ENCODE measurements at regions not wholly inside any gene's neighbourhood (a gene's known extent, or its start where the extent isn't known, plus 50 kb on each side); places are given as distances from the start of the nearest gene placed in this dataset.

DNA sequence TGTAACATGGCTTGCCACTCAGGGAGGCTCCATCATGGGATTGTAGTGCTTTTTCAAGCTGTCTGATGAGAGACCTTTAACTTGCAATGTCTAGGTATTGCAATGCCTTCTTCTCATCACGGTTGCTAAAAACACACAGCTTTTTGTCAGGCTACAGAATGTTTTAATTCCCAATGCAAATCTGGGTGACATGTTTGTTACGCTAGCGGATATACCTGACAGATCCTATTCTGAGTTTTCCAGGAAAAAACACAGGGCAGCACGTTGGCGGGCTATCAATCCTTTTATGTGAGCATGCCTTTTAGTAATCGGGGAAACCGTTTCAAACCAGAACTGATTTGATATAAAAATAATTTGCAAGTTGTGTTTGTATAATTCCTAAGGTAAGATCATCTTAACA lies 577.2 kb upstream of the MAP3K7 start:
- DNase-seq (no peak), ATAC-seq (ENCODE audit: low read depth) (no peak)
- Mint-ChIP-seq H3K9me3 (no peaks in the 10 kb centered on the region), H3K27me3 (no peaks in the 10 kb centered on the region), H3K4me1 (no peaks in the 10 kb centered on the region), H3K36me3 (ENCODE audit: low read depth) (no peaks in the 10 kb centered on the region), H3K4me3 (no peak overlapping the region), H3K27ac (no peak overlapping the region)
- POLR2A ChIA-PET, result no interaction called here
- no peak for TF ChIP-seq CTCF (IDR thresholded peaks at IDR 0.05)
- CTCF ChIA-PET, result no interaction called here
- intact Hi-C loops (cut with micrococcal nuclease), result no loop called here

GRCh38 chr6:91161246-91161645 lies 574.4 kb upstream of the MAP3K7 start:
- CTCF ChIA-PET, result no interaction called here
- TF ChIP-seq CTCF (IDR thresholded peaks at IDR 0.05), result no peak
- H3K4me1 Mint-ChIP-seq, result no peaks in the 10 kb centered on the region
- POLR2A ChIA-PET, result no interaction called here
- no peaks in the 10 kb centered on the region for H3K27me3 Mint-ChIP-seq
- H3K36me3 Mint-ChIP-seq (ENCODE audit: low read depth), result no peaks in the 10 kb centered on the region
- no peak overlapping the region for H3K27ac Mint-ChIP-seq
- DNase-seq (no peak), ATAC-seq (ENCODE audit: low read depth) (no peak)
- intact Hi-C loops (cut with micrococcal nuclease), result no loop called here
- no peaks in the 10 kb centered on the region for H3K9me3 Mint-ChIP-seq
- H3K4me3 Mint-ChIP-seq, result no peak overlapping the region

GRCh38 chr6:91155129-91155785 lies 568.4 kb upstream of the MAP3K7 start:
- ChIA-PET POLR2A (no interaction called here), CTCF (no interaction called here)
- H3K4me3 Mint-ChIP-seq, result no peak overlapping the region
- no peaks in the 10 kb centered on the region for H3K27me3 Mint-ChIP-seq
- no peak overlapping the region for H3K27ac Mint-ChIP-seq
- no peak for DNase-seq
- H3K9me3 Mint-ChIP-seq, result no peaks in the 10 kb centered on the region
- H3K36me3 Mint-ChIP-seq (ENCODE audit: low read depth), result no peaks in the 10 kb centered on the region
- peak; percentile 40 for ATAC-seq (ENCODE audit: low read depth)
- intact Hi-C loops (cut with micrococcal nuclease), result no loop called here
- TF ChIP-seq CTCF (IDR thresholded peaks at IDR 0.05), result no peak
- peaks cover 2% of the 10 kb centered on the region for H3K4me1 Mint-ChIP-seq

DNA sequence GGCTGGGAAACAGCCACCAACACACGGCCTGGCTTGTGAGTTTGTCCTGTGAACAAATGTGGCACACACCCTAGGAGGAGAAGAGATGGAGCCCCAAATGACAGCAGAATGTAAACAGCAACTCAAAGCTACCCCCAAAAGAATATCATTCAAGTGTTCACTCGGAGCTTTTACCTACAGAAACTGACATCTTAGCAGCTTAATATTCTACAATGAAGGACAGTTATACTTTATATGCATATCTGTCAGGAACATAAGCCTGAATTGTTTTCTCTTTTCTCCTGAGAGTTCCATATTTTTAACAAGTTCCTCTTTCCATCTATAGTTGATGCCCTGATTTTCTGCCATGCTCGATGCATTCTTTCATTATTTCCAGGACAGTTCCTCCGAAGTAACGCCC lies 566.0 kb upstream of the MAP3K7 start:
- no peaks in the 10 kb centered on the region for H3K36me3 Mint-ChIP-seq (ENCODE audit: low read depth)
- no peak for DNase-seq
- H3K4me3 Mint-ChIP-seq, result no peak overlapping the region
- H3K27ac Mint-ChIP-seq, result no peak overlapping the region
- H3K9me3 Mint-ChIP-seq, result no peaks in the 10 kb centered on the region
- no peaks in the 10 kb centered on the region for H3K27me3 Mint-ChIP-seq
- intact Hi-C loops (cut with micrococcal nuclease), result no loop called here
- no peak for TF ChIP-seq CTCF (IDR thresholded peaks at IDR 0.05)
- H3K4me1 Mint-ChIP-seq, result peaks cover 2% of the 10 kb centered on the region
- CTCF ChIA-PET, result no interaction called here
- no peak for ATAC-seq (ENCODE audit: low read depth)
- POLR2A ChIA-PET, result no interaction called here

DNA sequence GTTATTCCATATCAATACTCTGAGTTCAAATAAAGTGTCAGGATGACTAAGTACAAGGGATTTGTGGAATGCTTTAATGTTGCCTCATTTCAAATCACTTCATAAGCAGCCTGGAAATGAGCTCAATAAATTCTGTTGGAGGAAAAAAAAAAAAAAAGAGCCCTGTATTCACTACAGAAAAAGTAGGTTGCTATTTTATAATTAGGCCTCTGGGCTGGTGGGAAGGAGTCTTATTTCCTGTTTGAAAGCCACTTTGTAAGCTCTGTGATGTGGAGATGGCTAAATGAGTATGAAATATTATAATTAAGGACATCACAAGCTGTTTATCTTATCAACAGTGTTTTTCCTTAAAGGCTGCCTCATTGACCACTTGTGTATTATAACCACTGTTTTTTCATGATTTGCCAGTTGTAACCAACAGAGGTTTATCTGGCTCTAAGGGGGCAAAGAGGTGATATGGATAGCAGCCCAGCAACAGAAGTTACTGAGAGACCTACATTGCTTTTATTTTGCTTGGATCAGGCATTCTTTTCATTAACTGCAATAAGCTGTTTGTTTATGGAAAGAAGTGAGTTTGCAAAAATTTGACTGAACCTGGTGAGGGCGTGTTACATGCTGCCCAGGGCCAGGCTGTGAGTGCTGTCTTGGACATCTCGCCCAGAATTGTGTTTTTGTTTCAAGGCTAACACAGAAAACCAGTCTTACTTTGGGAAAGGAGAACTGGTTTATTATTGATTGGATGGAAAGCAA lies 563.3 kb upstream of the MAP3K7 start:
- no peak for ATAC-seq (ENCODE audit: low read depth)
- no peak for TF ChIP-seq CTCF (IDR thresholded peaks at IDR 0.05)
- Mint-ChIP-seq H3K4me3 (no peak overlapping the region), H3K9me3 (no peaks in the 10 kb centered on the region), H3K27ac (no peak overlapping the region), H3K4me1 (peaks cover 2% of the 10 kb centered on the region), H3K36me3 (ENCODE audit: low read depth) (no peaks in the 10 kb centered on the region), H3K27me3 (no peaks in the 10 kb centered on the region)
- ChIA-PET POLR2A (no interaction called here), CTCF (no interaction called here)
- intact Hi-C loops (cut with micrococcal nuclease), result no loop called here
- DNase-seq, result no peak

Data from activated B cell treated with CpG ODN at 0.5 μM for 24 hours (primary cell).